ENCODE measurements at regions not wholly inside any gene's neighbourhood (a gene's known extent, or its start where the extent isn't known, plus 50 kb on each side); places are given as distances from the start of the nearest gene placed in this dataset.

- Histone ChIP-seq H3K36me3 (ENCODE audit: insufficient read depth, low read depth, low read length) (no peaks in the 10 kb centered on the region), H3K4me3 (ENCODE audit: low read length) (no peak overlapping the region), H3K27ac (ENCODE audit: low read length) (no peak overlapping the region), H3K9ac (ENCODE audit: low read depth, low read length) (no peak overlapping the region), H3K9me3 (ENCODE audit: insufficient read depth, low read depth, low read length) (no peaks in the 10 kb centered on the region), H3K4me1 (ENCODE audit: insufficient read depth, low read length) (peaks cover 5% of the 10 kb centered on the region; the same call in 1 of the 2 replicates), H3K27me3 (ENCODE audit: insufficient read depth, low read length) (no peaks in the 10 kb centered on the region)
These were observed 841.1 kb downstream of the USP25 start for GRCh38 chr21:16570856-16571255.

- H3K36me3 ChIP-seq (ENCODE audit: insufficient read depth, low read depth, low read length): no peaks in the 10 kb centered on the region
- H3K4me1 ChIP-seq (ENCODE audit: insufficient read depth, low read length): peaks cover 5% of the 10 kb centered on the region; the same call in 1 of the 2 replicates
- no peak overlapping the region for H3K27ac ChIP-seq (ENCODE audit: low read length)
- no peaks in the 10 kb centered on the region for H3K27me3 ChIP-seq (ENCODE audit: insufficient read depth, low read length)
- no peaks in the 10 kb centered on the region for H3K9me3 ChIP-seq (ENCODE audit: insufficient read depth, low read depth, low read length)
- H3K9ac ChIP-seq (ENCODE audit: low read depth, low read length): no peak overlapping the region
- H3K4me3 ChIP-seq (ENCODE audit: low read length): no peak overlapping the region
These were observed 841.8 kb downstream of the USP25 start for GRCh38 chr21:16571594-16571993.

- Histone ChIP-seq H3K4me1 (ENCODE audit: insufficient read depth, low read length) (peaks cover 5% of the 10 kb centered on the region; the same call in 1 of the 2 replicates), H3K27ac (ENCODE audit: low read length) (no peak overlapping the region), H3K27me3 (ENCODE audit: insufficient read depth, low read length) (no peaks in the 10 kb centered on the region), H3K9ac (ENCODE audit: low read depth, low read length) (no peak overlapping the region), H3K4me3 (ENCODE audit: low read length) (no peak overlapping the region), H3K9me3 (ENCODE audit: insufficient read depth, low read depth, low read length) (no peaks in the 10 kb centered on the region), H3K36me3 (ENCODE audit: insufficient read depth, low read depth, low read length) (no peaks in the 10 kb centered on the region)
These were observed 842.2 kb downstream of the USP25 start for GRCh38 chr21:16572032-16572431.

- H3K9ac ChIP-seq (ENCODE audit: low read depth, low read length): no peak overlapping the region
- no peaks in the 10 kb centered on the region for H3K36me3 ChIP-seq (ENCODE audit: insufficient read depth, low read depth, low read length)
- H3K27me3 ChIP-seq (ENCODE audit: insufficient read depth, low read length): no peaks in the 10 kb centered on the region
- H3K9me3 ChIP-seq (ENCODE audit: insufficient read depth, low read depth, low read length): no peaks in the 10 kb centered on the region
- H3K4me3 ChIP-seq (ENCODE audit: low read length): no peak overlapping the region
- H3K27ac ChIP-seq (ENCODE audit: low read length): no peak overlapping the region
- peaks cover 5% of the 10 kb centered on the region; the same call in 1 of the 2 replicates for H3K4me1 ChIP-seq (ENCODE audit: insufficient read depth, low read length)
These were observed 843.8 kb downstream of the USP25 start for GRCh38 chr21:16573578-16573977.

GRCh38 chr21:16577975-16578374 lies 848.2 kb downstream of the USP25 start:
- no peaks in the 10 kb centered on the region for H3K27me3 ChIP-seq (ENCODE audit: insufficient read depth, low read length)
- H3K27ac ChIP-seq (ENCODE audit: low read length): no peak overlapping the region
- no peaks in the 10 kb centered on the region for H3K4me1 ChIP-seq (ENCODE audit: insufficient read depth, low read length)
- H3K4me3 ChIP-seq (ENCODE audit: low read length): no peak overlapping the region
- no peak overlapping the region for H3K9ac ChIP-seq (ENCODE audit: low read depth, low read length)
- no peaks in the 10 kb centered on the region for H3K9me3 ChIP-seq (ENCODE audit: insufficient read depth, low read depth, low read length)
- no peaks in the 10 kb centered on the region for H3K36me3 ChIP-seq (ENCODE audit: insufficient read depth, low read depth, low read length)

GRCh38 chr21:16578912-16579311 lies 849.1 kb downstream of the USP25 start:
- Histone ChIP-seq H3K36me3 (ENCODE audit: insufficient read depth, low read depth, low read length) (no peaks in the 10 kb centered on the region), H3K4me1 (ENCODE audit: insufficient read depth, low read length) (no peaks in the 10 kb centered on the region), H3K27ac (ENCODE audit: low read length) (no peak overlapping the region), H3K4me3 (ENCODE audit: low read length) (no peak overlapping the region), H3K27me3 (ENCODE audit: insufficient read depth, low read length) (no peaks in the 10 kb centered on the region), H3K9ac (ENCODE audit: low read depth, low read length) (no peak overlapping the region), H3K9me3 (ENCODE audit: insufficient read depth, low read depth, low read length) (no peaks in the 10 kb centered on the region)

- H3K27me3 ChIP-seq (ENCODE audit: insufficient read depth, low read length): no peaks in the 10 kb centered on the region
- no peak overlapping the region for H3K9ac ChIP-seq (ENCODE audit: low read depth, low read length)
- no peak overlapping the region for H3K27ac ChIP-seq (ENCODE audit: low read length)
- no peaks in the 10 kb centered on the region for H3K4me1 ChIP-seq (ENCODE audit: insufficient read depth, low read length)
- no peaks in the 10 kb centered on the region for H3K36me3 ChIP-seq (ENCODE audit: insufficient read depth, low read depth, low read length)
- H3K4me3 ChIP-seq (ENCODE audit: low read length): no peak overlapping the region
- H3K9me3 ChIP-seq (ENCODE audit: insufficient read depth, low read depth, low read length): no peaks in the 10 kb centered on the region
These were observed 849.8 kb downstream of the USP25 start for GRCh38 chr21:16579538-16579937.

GRCh38 chr21:16580661-16581060 lies 850.9 kb downstream of the USP25 start:
- H3K4me3 ChIP-seq (ENCODE audit: low read length): no peak overlapping the region
- no peaks in the 10 kb centered on the region for H3K9me3 ChIP-seq (ENCODE audit: insufficient read depth, low read depth, low read length)
- H3K9ac ChIP-seq (ENCODE audit: low read depth, low read length): no peak overlapping the region
- H3K27me3 ChIP-seq (ENCODE audit: insufficient read depth, low read length): no peaks in the 10 kb centered on the region
- no peaks in the 10 kb centered on the region for H3K4me1 ChIP-seq (ENCODE audit: insufficient read depth, low read length)
- no peaks in the 10 kb centered on the region for H3K36me3 ChIP-seq (ENCODE audit: insufficient read depth, low read depth, low read length)
- H3K27ac ChIP-seq (ENCODE audit: low read length): no peak overlapping the region

GRCh38 chr21:16583556-16583955 lies 853.8 kb downstream of the USP25 start:
- Histone ChIP-seq H3K9me3 (ENCODE audit: insufficient read depth, low read depth, low read length) (no peaks in the 10 kb centered on the region), H3K4me3 (ENCODE audit: low read length) (no peak overlapping the region), H3K36me3 (ENCODE audit: insufficient read depth, low read depth, low read length) (no peaks in the 10 kb centered on the region), H3K4me1 (ENCODE audit: insufficient read depth, low read length) (peaks cover 6% of the 10 kb centered on the region; the same call in 1 of the 2 replicates), H3K27ac (ENCODE audit: low read length) (no peak overlapping the region), H3K9ac (ENCODE audit: low read depth, low read length) (no peak overlapping the region), H3K27me3 (ENCODE audit: insufficient read depth, low read length) (no peaks in the 10 kb centered on the region)

- no peaks in the 10 kb centered on the region for H3K27me3 ChIP-seq (ENCODE audit: insufficient read depth, low read length)
- H3K9me3 ChIP-seq (ENCODE audit: insufficient read depth, low read depth, low read length): no peaks in the 10 kb centered on the region
- no peak overlapping the region for H3K4me3 ChIP-seq (ENCODE audit: low read length)
- H3K27ac ChIP-seq (ENCODE audit: low read length): no peak overlapping the region
- no peak overlapping the region for H3K9ac ChIP-seq (ENCODE audit: low read depth, low read length)
- H3K36me3 ChIP-seq (ENCODE audit: insufficient read depth, low read depth, low read length): no peaks in the 10 kb centered on the region
- H3K4me1 ChIP-seq (ENCODE audit: insufficient read depth, low read length): peaks cover 6% of the 10 kb centered on the region; the same call in 1 of the 2 replicates
These were observed 855.0 kb downstream of the USP25 start for GRCh38 chr21:16584756-16585155.

GRCh38 chr21:16585896-16586295 lies 856.1 kb downstream of the USP25 start:
- H3K36me3 ChIP-seq (ENCODE audit: insufficient read depth, low read depth, low read length): no peaks in the 10 kb centered on the region
- H3K9me3 ChIP-seq (ENCODE audit: insufficient read depth, low read depth, low read length): no peaks in the 10 kb centered on the region
- no peaks in the 10 kb centered on the region for H3K27me3 ChIP-seq (ENCODE audit: insufficient read depth, low read length)
- no peak overlapping the region for H3K4me3 ChIP-seq (ENCODE audit: low read length)
- no peak overlapping the region for H3K27ac ChIP-seq (ENCODE audit: low read length)
- no peak overlapping the region for H3K9ac ChIP-seq (ENCODE audit: low read depth, low read length)
- H3K4me1 ChIP-seq (ENCODE audit: insufficient read depth, low read length): peaks cover 6% of the 10 kb centered on the region; the same call in 1 of the 2 replicates

- Histone ChIP-seq H3K9me3 (ENCODE audit: insufficient read depth, low read depth, low read length) (no peaks in the 10 kb centered on the region), H3K27ac (ENCODE audit: low read length) (no peak overlapping the region), H3K9ac (ENCODE audit: low read depth, low read length) (no peak overlapping the region), H3K4me3 (ENCODE audit: low read length) (no peak overlapping the region), H3K27me3 (ENCODE audit: insufficient read depth, low read length) (no peaks in the 10 kb centered on the region), H3K4me1 (ENCODE audit: insufficient read depth, low read length) (peaks cover 6% of the 10 kb centered on the region; the same call in 1 of the 2 replicates), H3K36me3 (ENCODE audit: insufficient read depth, low read depth, low read length) (no peaks in the 10 kb centered on the region)
These were observed 857.4 kb downstream of the USP25 start for GRCh38 chr21:16587141-16587581.
